A673 (cell line): ENCODE measurements at regions not wholly inside any gene's neighbourhood (a gene's known extent, or its start where the extent isn't known, plus 50 kb on each side); places are given as distances from the start of the nearest gene placed in this dataset.

Source experiments
- BruUV-seq: library from RNA; stranded (reverse); fragments of 400-500 nt; replicated peaks from 2 replicates; lab custom pipeline; 2021; lab: Mats Ljungman, UMichigan
- CTCF ChIA-PET: fragments of 300-600 bp; sonication (Branson Sonifier 250); formaldehyde crosslinking; loops from one replicate; lab custom pipeline; 2022; ENCODE audit warnings: antibody characterized with exemption; lab: Charles Lee
- POLR2A ChIA-PET: fragments of 300-600 bp; sonication (Branson Sonifier 250); formaldehyde crosslinking; loops from one replicate; lab custom pipeline; 2022; ENCODE audit warnings: antibody characterized with exemption; ENCODE audit not compliant: low non-redundant PET; lab: Charles Lee
- DNase-seq: peaks from one replicate; pipeline ENCODE4 v3.0.0-alpha.2; 2015; ENCODE audit warnings: low spot score
- H3K27ac ChIP-seq: fragments of 200-600 bp; sonication (generic); 2 replicates; pipeline ENCODE4 v1.5.1; 2016; ENCODE audit warnings: mixed run types, low read depth, mild to moderate bottlenecking, mixed read lengths, antibody characterized with exemption, low read length; ENCODE audit not compliant: poor library complexity, severe bottlenecking
- H3K27me3 ChIP-seq: fragments of 200-600 bp; sonication (generic); replicated peaks from 2 replicates; pipeline ENCODE4 v1.6.1; 2017; ENCODE audit warnings: mixed run types, low read depth, mild to moderate bottlenecking, mixed read lengths, antibody characterized with exemption, low read length; ENCODE audit not compliant: insufficient read depth, poor library complexity
- H3K36me3 ChIP-seq: fragments of 200-600 bp; sonication (generic); 2 replicates; pipeline ENCODE4 v1.6.1; 2016; ENCODE audit warnings: mixed run types, mild to moderate bottlenecking, mixed read lengths, antibody characterized with exemption, low read length; ENCODE audit not compliant: insufficient read depth, poor library complexity, severe bottlenecking
- H3K4me1 ChIP-seq: fragments of 200-600 bp; sonication (generic); 2 replicates; pipeline ENCODE4 v1.6.1; 2017; ENCODE audit warnings: mixed run types, mild to moderate bottlenecking, mixed read lengths, antibody characterized with exemption, low read length; ENCODE audit not compliant: insufficient read depth, poor library complexity, severe bottlenecking
- H3K4me3 ChIP-seq: fragments of 200-600 bp; sonication (generic); 2 replicates; pipeline ENCODE4 v1.5.1; 2016; ENCODE audit warnings: low read depth, mixed run types, mild to moderate bottlenecking, mixed read lengths, low read length; ENCODE audit not compliant: poor library complexity, severe bottlenecking
- H3K9me3 ChIP-seq: fragments of 200-600 bp; sonication (generic); 2 replicates; pipeline ENCODE4 v1.6.1; 2016; ENCODE audit warnings: mixed run types, low read depth, mild to moderate bottlenecking, mixed read lengths, antibody characterized with exemption, low read length; ENCODE audit not compliant: poor library complexity, severe bottlenecking
- CTCF ChIP-seq: fragments of 300-800, 200-600 bp; sonication (generic); conservative IDR thresholded peaks from 2 replicates; pipeline ENCODE4 v1.5.1; 2017; ENCODE audit warnings: low read depth, mild to moderate bottlenecking, antibody characterized with exemption, low read length, moderate library complexity, mixed read lengths
- EZH2 ChIP-seq: fragments of 200-600 bp; sonication (generic); IDR thresholded peaks from 2 replicates; pipeline ENCODE4 v1.6.1; 2017; ENCODE audit warnings: borderline replicate concordance, low read depth, mild to moderate bottlenecking, mixed read lengths, antibody characterized with exemption, low read length; ENCODE audit not compliant: poor library complexity, severe bottlenecking
- intact Hi-C: fragments of 100-400 bp; cut with micrococcal nuclease; formaldehyde crosslinking; loops from one replicate; pipeline ENCODE4 v1.10.0; 2022; ENCODE audit not compliant: unreplicated experiment

- POLR2A ChIA-PET: no interaction called here
- peaks cover 22% of the 10 kb centered on the region for H3K4me1 ChIP-seq
- H3K4me3 ChIP-seq: no peak overlapping the region
- DNase-seq: no peak
- H3K9me3 ChIP-seq: no peaks in the 10 kb centered on the region
- H3K27me3 ChIP-seq: no peaks in the 10 kb centered on the region
- no TSS peak for BruUV-seq
- intact Hi-C loops: no loop called here
- CTCF ChIA-PET: no interaction called here
- TF ChIP-seq CTCF (no peak), EZH2 (no peak)
- no peak overlapping the region for H3K27ac ChIP-seq
- no peaks in the 10 kb centered on the region for H3K36me3 ChIP-seq
Observed at GRCh38 chr4:123747016-123747415, 350.4 kb downstream of the SPRY1 start.

- Histone ChIP-seq H3K9me3 (no peaks in the 10 kb centered on the region), H3K27me3 (no peaks in the 10 kb centered on the region), H3K4me1 (peaks cover 18% of the 10 kb centered on the region), H3K4me3 (no peak overlapping the region), H3K36me3 (no peaks in the 10 kb centered on the region), H3K27ac (no peak overlapping the region)
- intact Hi-C loops: no loop called here
- no peak for DNase-seq
- CTCF ChIA-PET: no interaction called here
- no TSS peak for BruUV-seq
- POLR2A ChIA-PET: no interaction called here
- TF ChIP-seq CTCF (no peak), EZH2 (no peak)
Observed at GRCh38 chr4:123748806-123749205, 352.2 kb downstream of the SPRY1 start.

GRCh38 chr4:123749383-123749782, 352.8 kb downstream of the SPRY1 start:
- Histone ChIP-seq H3K27ac (no peak overlapping the region), H3K4me3 (no peak overlapping the region), H3K4me1 (peaks cover 12% of the 10 kb centered on the region), H3K27me3 (no peaks in the 10 kb centered on the region), H3K36me3 (no peaks in the 10 kb centered on the region), H3K9me3 (no peaks in the 10 kb centered on the region)
- intact Hi-C loops: no loop called here
- ChIA-PET POLR2A (no interaction called here), CTCF (no interaction called here)
- no TSS peak for BruUV-seq
- TF ChIP-seq EZH2: no peak
- no peak for DNase-seq

- BruUV-seq: no TSS peak
- H3K36me3 ChIP-seq: no peaks in the 10 kb centered on the region
- intact Hi-C loops: no loop called here
- no peak overlapping the region for H3K27ac ChIP-seq
- H3K27me3 ChIP-seq: no peaks in the 10 kb centered on the region
- DNase-seq: peak; percentile 56
- ChIA-PET CTCF (no interaction called here), POLR2A (no interaction called here)
- TF ChIP-seq EZH2 (no peak), CTCF (no peak)
- H3K4me1 ChIP-seq: peaks cover 7% of the 10 kb centered on the region
- H3K9me3 ChIP-seq: no peaks in the 10 kb centered on the region
- no peak overlapping the region for H3K4me3 ChIP-seq
Observed at GRCh38 chr4:123750044-123750443, 353.4 kb downstream of the SPRY1 start.
